GM19193 (cell line): ENCODE measurements at regions not wholly inside any gene's neighbourhood (a gene's known extent, or its start where the extent isn't known, plus 50 kb on each side); places are given as distances from the start of the nearest gene placed in this dataset.

Experiments used
- POLR2A ChIP-seq: IDR thresholded peaks from 4 replicates; pipeline ENCODE4 v1.6.1; 2011; ENCODE audit not compliant: insufficient read depth, insufficient read length; ENCODE audit errors: extremely low read depth

GRCh38 chr5:15002791-15003190, 131.2 kb upstream of the ANKH start:
- TF ChIP-seq POLR2A: no peak

- no peak for TF ChIP-seq POLR2A
Observed at GRCh38 chr5:15002173-15002572, 130.6 kb upstream of the ANKH start.

- TF ChIP-seq POLR2A: no peak
Observed at GRCh38 chr5:15001517-15001916, 129.9 kb upstream of the ANKH start.

- TF ChIP-seq POLR2A: no peak
Observed at GRCh38 chr5:14998491-14998890, 126.9 kb upstream of the ANKH start.

- no peak for TF ChIP-seq POLR2A
Observed at GRCh38 chr5:14996997-14997396, 125.4 kb upstream of the ANKH start.

- TF ChIP-seq POLR2A: no peak
Observed at GRCh38 chr5:14995229-14995628, 123.7 kb upstream of the ANKH start.

- peak; percentile 22 for TF ChIP-seq POLR2A
Observed at GRCh38 chr5:14992751-14993458, 121.3 kb upstream of the ANKH start.

GRCh38 chr5:14988223-14988622, 116.6 kb upstream of the ANKH start:
- no peak for TF ChIP-seq POLR2A

GRCh38 chr5:14986413-14986812, 114.8 kb upstream of the ANKH start:
- TF ChIP-seq POLR2A: no peak

- no peak for TF ChIP-seq POLR2A
Observed at GRCh38 chr5:14983666-14984441, 112.3 kb upstream of the ANKH start.

GRCh38 chr5:14980698-14981097, 109.1 kb upstream of the ANKH start:
- no peak for TF ChIP-seq POLR2A

GRCh38 chr5:14977058-14977685, 105.6 kb upstream of the ANKH start:
- TF ChIP-seq POLR2A: no peak

- no peak for TF ChIP-seq POLR2A
Observed at GRCh38 chr5:14976486-14976885, 104.9 kb upstream of the ANKH start.

GRCh38 chr5:14971873-14972272, 100.3 kb upstream of the ANKH start:
- no peak for TF ChIP-seq POLR2A

GRCh38 chr5:14968796-14969195, 97.2 kb upstream of the ANKH start:
- TF ChIP-seq POLR2A: no peak

- no peak for TF ChIP-seq POLR2A
Observed at GRCh38 chr5:14967166-14967565, 95.6 kb upstream of the ANKH start.
